ENCODE measurements at regions not wholly inside any gene's neighbourhood (a gene's known extent, or its start where the extent isn't known, plus 50 kb on each side); places are given as distances from the start of the nearest gene placed in this dataset.

DNA sequence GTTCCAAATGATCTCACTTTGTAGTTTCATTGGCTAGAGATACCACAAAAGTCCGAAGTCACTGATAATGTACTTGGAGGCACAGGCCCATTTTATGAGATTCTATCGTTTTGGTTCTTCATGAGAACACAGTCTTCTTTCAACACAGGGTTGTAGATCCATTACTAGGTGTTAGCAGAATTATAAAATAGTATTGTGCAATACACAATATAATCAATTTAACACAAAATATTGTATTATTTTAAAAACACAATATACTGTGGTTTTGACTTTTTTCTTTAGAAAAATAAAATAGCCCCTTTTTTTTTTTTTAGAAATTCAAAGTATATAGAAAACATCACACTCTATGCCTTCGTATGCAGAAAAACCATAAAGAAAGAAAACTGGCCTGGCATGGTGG, 138.6 kb upstream of the TSC22D2 start:
- DNase-seq (ENCODE audit: low read depth in 2 of 3, low spot score in 1 of 3) = no peak

DNA sequence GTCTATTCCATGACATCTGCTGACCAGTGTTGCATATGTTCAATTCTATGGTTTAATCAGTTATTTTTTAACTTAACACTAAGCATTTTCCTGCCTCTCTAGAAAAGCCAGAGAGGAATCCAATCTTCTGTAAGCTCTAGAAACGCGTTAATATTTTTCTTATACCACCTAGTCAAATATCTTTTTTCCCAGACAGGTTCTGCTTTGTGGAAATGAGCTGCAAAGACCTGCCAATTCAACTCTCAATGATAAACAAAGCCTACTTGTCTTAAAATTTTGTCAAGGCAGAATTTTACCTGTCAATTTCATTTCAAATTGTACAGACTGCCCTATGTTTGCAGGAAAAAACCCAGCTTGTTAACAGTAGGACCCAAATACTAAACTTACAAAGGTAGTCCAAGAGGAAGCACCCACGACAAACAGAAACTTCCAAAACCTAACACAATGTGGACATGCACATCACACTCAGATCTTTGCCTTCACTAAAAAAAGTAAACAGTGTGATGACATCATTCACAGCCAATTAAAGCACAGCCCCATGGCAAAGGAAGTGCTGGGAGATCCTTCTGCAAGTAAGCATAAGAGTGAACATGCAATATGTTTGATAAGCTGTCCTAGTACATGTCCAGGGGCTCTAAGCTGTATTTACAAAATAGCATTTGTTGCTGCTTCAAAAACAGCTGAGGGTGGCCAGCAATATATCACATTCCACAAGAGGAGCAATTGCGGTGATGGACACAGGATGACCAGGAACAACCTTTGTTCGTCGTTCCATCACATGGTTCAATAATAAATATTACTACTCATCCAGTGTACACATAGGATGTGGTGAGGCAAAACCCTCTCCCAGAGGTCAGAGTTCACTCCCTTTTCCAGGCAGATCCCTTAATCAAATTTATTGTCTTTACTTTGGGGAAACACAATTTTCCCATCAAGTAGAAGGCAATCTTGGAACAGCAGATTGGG, 139.4 kb upstream of the TSC22D2 start:
- DNase-seq (ENCODE audit: low read depth in 2 of 3, low spot score in 1 of 3) = no peak

DNA sequence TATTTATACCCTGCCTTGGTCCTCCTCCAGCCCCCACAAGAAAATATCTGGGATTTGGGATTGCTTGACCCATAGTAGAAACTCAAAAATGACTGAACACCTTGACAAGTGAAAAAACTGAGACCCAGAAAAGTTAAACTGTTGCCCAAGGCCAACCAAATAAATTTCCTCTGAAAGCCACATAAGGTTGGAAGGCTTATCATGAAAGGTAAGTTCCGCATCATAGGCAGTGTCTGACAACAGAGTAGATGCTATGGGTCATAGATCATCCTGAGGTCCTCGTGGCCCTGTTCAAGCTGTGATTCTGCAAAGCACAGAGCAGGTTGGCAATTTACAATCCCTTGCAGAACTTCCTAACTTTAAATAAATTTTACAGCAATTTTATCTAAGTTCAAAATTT, 140.8 kb upstream of the TSC22D2 start:
- no peak for DNase-seq (ENCODE audit: low read depth in 2 of 3, low spot score in 1 of 3)

DNA sequence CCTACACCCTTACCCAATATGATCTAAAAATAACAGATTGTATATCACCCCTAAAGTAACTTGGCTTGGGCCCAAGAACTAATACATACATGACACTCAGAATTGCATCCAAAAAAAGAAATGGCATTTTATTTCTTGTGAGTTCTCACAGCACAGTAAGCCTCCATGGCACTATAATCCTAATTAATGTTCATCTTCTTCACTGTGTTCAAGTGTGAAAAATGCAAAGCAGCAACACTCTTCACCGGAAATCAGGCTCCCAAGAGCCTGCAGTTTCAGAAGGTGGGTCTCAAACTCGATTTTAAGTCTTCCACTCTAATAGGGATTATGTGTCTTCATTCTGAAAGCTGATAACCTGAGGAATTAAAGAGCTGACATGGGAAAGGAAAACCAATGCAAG, 142.8 kb upstream of the TSC22D2 start:
- no peak for DNase-seq (ENCODE audit: low read depth in 2 of 3, low spot score in 1 of 3)

DNA sequence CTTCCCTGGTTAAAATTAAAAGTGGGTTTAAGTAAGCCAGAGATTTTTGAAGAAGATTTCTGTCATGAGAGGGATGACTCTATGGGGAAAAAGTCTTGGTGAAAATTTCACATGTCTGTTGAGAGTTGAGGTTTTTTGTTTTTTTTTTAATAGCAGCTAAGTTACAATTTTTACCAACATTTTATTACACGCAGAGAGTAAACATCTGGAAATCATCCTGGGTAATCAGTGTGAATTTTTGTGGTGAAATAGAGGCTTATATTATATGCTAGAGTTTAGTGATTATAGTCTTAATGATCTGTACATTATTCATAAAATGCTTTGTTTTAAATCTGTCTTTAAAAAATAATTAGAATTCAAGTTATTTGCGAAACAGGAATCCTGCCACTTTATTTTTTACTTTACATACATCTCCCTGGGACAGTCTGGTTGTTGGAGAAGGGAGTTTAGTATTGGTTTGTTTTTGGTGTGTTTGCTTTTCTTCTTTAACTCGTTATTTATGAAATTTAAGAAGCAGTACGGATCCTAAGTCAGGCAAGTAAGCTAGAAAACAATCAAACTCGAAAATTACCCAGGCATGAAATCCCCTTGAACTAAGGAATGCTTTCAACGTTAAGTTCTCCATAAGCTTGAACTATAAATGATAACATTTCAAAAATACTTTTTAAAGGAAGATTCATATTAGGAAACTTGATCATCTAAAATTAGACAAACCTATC, 143.4 kb upstream of the TSC22D2 start:
- DNase-seq (ENCODE audit: low read depth in 2 of 3, low spot score in 1 of 3) = no peak

DNA sequence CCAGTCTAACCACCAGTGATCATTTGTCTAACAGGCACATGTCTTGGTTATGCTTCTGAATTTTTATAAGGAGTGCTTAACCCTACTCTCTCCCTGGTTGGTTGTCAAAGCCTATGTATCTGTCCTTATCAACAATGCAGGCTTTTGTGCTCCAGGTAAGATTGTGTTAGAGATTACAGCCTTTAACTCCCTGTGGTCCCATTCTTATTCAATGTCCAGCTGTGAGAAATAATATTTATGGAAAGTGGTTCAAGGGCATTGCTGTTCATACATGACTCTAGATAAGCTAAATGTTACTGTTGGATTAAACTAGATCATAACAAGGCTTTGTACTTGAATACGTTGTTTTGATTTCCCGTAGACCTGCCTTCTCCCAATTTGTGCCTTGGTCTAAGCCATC, 146.1 kb upstream of the TSC22D2 start:
- no peak for DNase-seq (ENCODE audit: low read depth in 2 of 3, low spot score in 1 of 3)

DNA sequence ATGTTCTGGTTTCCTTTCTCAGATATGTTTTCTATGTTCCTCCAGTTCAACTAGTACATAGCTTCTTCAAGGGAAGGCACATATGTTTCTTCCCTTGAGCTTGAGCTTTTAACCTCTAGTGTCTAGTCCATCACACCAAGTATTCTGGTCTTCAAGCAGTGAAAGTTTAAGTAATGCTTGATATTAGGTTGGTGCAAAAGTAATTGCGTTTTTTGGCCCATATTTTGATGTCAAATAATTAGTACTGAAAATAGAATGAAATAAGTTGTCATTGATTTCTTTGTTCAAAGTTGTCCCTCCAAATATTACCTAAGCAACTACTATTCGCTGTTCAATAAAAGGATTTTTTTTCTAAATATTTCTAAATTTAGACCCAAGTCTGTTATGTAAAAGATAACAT, 146.7 kb upstream of the TSC22D2 start:
- DNase-seq (ENCODE audit: low read depth in 2 of 3, low spot score in 1 of 3) = no peak

DNA sequence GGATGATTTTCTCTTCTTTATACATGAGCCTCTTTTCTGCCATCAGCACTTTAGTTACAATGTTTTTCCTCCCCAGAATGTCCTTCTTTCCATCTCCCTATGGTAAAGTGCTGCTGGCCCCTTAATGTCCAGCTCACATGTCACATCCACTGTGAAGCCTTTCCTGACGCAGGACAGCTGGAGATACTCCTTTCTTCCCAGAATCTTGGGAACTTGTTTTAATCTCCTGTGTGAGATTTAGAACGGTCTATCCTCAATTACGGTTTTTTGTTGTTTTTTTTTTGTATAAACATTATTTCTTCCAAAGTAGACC, 147.7 kb upstream of the TSC22D2 start:
- no peak for DNase-seq (ENCODE audit: low read depth in 2 of 3, low spot score in 1 of 3)

DNA sequence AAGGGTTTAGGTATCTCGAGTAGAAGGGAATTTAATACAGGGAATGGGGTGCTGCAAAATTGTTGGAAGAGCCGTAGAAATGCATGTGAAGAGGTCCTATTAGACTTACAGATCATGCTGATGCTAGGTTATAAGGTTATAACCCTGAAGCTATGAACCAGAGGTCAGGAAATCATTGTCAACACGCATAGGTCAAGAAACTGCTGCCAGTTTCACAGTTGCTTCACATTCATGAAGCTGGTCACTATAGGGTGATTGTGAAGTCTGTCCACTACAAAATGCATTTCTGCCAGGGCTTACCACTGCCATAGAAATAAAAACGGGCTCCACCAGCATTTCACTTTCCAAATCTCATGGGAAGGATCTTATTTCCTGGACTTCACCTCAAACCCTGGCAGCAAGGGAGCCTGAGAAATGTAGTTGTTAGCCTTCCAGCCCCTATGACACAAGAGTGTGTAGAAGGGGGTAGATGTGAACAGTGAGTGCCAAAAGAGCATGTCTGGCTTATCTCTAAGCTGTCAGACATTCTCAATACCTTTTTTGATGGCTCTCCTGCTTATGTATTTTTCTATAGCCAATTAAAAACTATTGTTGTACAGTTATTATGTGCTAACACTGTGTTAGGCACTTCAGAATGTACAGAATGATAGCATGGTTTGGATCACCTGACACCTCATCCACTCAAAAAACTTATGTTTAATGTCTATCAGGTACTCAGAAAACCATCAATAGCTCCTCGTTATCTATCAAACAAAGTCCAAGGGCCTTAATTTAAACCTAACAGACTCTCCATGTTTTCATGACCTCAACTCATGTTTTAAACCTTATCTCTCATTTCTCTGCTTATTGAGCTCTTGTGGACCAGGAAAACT, 148.3 kb upstream of the TSC22D2 start:
- no peak for DNase-seq (ENCODE audit: low read depth in 2 of 3, low spot score in 1 of 3)

DNA sequence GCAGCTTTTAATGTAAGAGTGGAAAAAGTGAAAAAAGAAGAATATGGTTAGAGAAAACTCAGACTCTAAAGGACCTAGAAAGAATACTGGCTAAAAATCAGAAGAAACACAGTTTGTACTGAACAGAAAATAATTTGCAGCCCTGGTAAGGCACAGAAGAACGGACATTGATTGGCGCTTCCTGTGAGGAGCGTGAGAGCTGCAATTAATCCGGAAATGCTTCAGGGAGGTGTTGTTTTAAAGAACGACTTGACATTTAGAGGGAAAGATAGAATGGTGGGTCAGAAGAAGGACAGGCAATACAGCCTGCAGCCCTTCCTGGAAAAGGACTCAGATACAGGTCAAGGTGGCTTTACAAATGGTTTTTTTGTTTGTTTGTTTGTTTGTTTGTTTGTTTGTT, 151.3 kb upstream of the TSC22D2 start:
- no peak for DNase-seq (ENCODE audit: low read depth in 2 of 3, low spot score in 1 of 3)

DNA sequence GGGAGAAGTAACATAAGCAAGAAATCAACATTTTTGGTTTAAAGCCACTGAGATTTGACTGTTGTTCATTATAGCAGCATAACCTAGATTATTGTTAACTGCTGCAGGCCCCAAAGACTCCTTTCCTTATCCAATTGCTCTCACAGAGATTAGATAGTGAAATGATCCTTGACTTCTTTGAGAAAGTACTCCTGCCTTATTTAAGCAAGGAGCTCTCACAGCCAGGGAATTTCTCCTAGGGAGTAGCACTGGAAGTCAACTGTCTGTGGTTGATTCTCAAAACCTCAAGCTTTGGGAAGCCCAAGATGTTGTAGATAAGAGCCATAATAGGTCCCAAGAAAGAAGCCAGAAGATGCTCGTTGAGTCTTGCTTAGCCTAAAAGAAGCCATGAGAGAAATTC, 151.8 kb upstream of the TSC22D2 start:
- DNase-seq (ENCODE audit: low read depth in 2 of 3, low spot score in 1 of 3) = no peak

DNA sequence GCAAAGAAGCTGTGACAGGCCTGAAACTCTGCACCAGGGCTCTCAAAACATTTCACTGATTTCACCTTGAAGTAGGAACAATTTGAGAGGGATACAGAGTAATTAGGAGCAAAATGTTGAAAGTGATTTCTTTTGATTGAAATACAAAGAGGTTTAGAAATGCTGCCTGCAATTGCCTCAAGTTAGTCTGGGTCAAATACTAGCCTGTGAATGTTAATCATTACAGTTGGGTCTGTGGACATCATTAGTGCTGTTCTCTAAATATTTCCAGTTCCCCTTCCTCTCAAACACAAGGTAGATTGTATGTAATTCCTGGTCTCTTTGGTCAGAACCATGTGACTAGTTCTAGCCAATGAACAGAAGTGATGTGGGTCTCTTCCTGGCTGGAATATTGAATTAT, 152.3 kb upstream of the TSC22D2 start:
- no peak for DNase-seq (ENCODE audit: low read depth in 2 of 3, low spot score in 1 of 3)

DNA sequence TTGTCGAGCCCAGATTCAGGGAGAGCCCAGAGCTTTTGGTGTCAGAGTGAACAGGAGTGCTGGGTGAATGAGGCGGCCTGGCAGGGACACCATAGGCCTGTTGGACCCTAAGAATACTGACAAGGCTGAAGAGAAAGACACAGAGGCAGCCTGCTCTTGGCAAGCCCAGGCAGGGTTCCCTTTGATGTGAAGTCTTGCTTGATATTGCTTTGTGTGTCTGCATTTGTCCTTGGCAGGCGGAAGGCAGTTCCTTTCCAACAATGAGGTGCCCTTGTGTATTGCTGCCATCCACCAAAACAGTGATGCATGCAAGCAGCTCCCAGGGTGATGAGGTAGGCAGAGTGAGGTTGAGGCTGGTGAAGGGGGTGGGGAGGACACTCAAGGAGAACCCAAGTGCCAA, 152.7 kb upstream of the TSC22D2 start:
- no peak for DNase-seq (ENCODE audit: low read depth in 2 of 3, low spot score in 1 of 3)

DNA sequence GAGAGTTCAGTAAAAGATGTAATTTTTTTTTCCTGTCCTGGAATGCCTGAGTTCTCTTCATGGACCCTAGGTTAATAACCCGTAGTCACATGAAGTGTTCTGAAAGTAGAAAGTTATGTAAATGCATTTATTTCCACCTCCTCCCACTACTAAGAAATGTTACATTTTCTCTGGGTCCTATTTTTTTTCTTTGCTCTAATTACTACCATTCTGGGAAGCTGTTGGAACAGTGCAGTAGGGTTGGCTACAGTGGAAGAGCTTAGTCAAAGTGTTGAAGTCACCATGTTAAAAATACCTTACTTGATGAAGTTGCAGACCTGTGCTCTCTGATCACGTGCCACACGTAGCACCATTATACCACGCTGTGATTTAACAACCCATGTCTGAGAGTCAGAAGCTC, 153.8 kb upstream of the TSC22D2 start:
- DNase-seq (ENCODE audit: low read depth in 2 of 3, low spot score in 1 of 3) = no peak

DNA sequence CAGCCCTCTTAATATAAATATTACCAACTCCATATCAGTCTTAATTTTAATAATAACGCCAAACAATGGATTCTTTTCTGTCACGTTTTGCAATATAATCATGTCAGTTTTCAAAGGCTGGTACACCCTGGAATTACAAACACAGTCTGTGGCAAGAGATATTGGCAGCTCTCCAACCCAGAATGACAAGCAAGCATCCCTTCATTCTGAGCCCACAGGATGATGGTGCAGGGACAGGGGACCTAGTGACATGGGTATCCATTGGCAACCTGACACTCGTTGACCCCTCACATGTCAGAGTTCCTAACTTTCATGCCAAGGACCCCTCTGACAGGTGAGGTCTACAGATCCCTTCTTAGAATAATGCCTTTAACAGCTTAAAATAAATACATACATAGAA, 154.5 kb upstream of the TSC22D2 start:
- no peak for DNase-seq (ENCODE audit: low read depth in 2 of 3, low spot score in 1 of 3)

DNA sequence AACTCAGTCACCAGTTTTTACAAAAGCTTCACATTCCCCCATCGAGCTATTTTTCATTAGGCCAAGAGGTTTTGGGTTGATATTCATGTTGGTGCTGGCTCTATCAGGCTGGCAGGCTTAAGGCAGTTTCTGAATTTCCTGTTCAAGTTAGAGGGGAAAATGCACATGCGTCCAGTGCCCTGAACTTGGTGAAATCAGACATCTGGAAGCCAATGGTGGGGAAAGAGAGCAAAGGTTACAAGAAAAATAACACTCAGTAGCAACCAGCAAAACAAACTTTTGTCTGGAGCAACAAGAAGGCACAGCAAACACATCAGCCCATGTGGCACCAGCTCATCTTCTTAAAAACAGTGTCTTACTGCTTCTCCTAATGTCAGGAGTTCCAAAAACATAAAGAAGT, 155.6 kb upstream of the TSC22D2 start:
- DNase-seq (ENCODE audit: low read depth in 2 of 3, low spot score in 1 of 3) = no peak

DNA sequence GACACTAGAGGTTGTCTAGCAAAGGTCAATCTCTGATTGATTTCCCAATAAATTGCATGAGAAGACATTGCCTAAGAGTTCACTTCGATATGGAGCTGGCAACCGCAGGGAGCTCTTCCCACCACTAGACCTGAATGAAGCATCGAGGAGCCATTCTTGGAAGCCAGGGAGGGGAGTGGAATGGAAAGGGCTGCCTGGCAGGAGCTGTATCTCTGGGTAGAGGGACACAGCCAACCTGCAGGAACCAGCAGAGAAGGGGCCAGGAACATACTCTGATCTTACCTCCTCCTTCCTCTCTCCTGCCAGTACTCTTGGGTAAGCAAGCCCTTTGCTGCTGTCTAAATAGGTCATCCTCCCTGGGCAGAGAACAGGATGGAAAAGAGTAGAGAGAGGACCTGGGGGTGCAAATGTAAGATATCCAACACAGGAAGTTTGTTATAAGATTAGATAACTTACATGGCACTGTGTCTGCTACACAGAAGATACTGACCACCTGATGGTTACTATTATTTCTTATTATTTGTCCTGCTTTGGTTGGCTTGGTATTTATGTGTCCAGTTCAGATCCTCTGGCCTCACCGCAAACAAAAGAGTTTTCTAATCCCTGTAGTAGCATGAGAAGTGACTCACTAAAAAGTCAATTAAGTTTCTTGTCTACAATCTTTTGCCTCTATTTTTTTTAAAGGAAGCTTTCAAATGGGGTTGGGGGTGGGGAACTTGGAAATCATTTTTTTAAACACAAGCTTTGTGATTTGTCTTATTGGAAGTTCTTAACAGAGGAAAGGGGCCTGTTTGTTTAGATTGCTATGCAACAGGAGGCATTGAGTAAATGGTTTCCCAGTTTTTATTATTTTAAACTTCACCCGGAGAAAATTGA, 156.7 kb upstream of the TSC22D2 start:
- DNase-seq (ENCODE audit: low read depth in 2 of 3, low spot score in 1 of 3) = no peak

DNA sequence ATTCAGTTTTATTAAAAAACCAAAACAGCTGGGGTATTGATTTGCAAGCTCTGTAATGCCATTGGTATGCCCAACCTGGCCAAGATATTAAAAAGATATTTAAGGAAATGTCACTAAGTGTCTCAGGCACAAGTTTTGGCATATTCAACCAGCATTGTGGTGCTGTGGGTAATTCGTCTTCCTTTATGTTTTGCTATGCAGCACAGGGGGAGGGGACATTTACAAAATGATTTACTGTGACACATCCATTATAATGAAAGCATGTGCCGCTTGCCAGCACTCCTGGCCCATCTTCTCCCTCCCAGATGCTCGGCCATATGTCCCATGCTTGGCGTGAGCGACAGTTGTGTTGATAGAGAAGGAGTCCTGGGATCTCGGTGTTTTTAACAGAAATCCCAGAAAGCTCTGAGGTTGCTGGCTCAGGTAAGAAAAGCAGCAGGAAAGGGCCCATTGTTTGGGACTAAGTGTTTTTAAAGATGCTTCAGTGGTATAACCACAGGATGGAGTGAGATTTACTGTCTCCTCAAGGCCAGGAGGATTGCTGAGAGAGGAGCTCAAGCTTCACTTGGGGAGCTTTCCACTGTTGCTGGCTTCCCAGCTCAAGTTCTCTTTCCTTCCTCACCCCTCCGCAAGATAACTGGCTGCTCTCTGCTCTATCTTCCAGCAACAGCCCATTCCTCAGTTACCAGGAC, 158.2 kb upstream of the TSC22D2 start:
- DNase-seq (ENCODE audit: low read depth in 2 of 3, low spot score in 1 of 3) = no peak

DNA sequence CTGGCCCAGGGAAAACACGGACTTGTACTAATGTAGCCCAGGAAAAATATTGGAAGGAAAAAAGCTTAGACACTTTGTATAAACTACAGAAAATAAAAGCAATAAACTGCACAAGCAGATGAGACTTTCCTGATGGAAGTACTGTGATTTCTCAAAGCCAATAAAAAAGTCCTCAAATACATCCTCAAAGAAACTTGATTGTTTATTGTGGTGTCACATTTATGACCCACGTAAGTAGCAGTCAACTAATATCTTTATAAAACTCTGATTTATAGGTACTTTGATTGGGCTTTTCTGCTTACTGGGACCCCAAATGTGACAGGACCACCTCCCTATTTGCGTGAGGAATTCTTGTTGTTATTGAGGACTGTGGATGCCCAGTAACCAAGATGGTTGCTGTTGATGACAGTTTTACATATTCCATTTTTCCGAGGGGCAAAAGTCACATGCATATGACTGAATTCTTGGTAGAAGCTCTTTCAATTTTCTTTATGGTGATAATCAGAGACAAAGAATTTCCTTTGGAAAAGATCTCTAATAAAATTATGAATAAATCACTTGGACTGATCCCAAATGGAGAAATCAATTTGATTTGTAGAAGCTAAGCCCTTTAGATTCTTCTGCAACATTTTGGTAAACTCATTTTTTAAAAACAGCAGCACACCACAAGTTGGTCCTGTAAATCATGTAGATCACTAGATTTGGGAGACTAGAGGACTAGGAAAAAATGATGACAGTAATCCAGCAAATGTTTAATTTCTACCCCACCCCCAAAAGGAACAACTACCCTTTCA, 159.0 kb upstream of the TSC22D2 start:
- DNase-seq (ENCODE audit: low read depth in 2 of 3, low spot score in 1 of 3) = no peak

Measured in stimulated activated CD4-positive, alpha-beta T cell treated with anti-CD3 and anti-CD28 coated beads, Interleukin-12 subunit alpha, Interleukin-12 subunit beta, amount 100 ng/mL, for 48 hours (primary cell).